ENCODE measurements at regions not wholly inside any gene's neighbourhood (a gene's known extent, or its start where the extent isn't known, plus 50 kb on each side); places are given as distances from the start of the nearest gene placed in this dataset.

- TF ChIP-seq REST (IDR thresholded peaks at IDR 0.05; ENCODE audit: insufficient read depth in 1 of 2, low read depth in 2 of 2, low read length in 2 of 2), result no peak
These were observed 296.9 kb downstream of the BCKDHB start for GRCh38 chr6:80403365-80403764.

GRCh38 chr6:80402266-80402665 lies 295.8 kb downstream of the BCKDHB start:
- TF ChIP-seq FOXP2 (optimal IDR thresholded peaks at IDR 0.05; ENCODE audit: borderline replicate concordance, extremely low read depth, extremely low read length, insufficient read depth), result no peak

Measured in PFSK-1 (cell line).